Transverse colon (tissue), 4 donors: ENCODE measurements at regions not wholly inside any gene's neighbourhood (a gene's known extent, or its start where the extent isn't known, plus 50 kb on each side); places are given as distances from the start of the nearest gene placed in this dataset.
"Not testable (repeated sequence)": the region's sequence is repeated elsewhere in the genome, so short reads cannot be mapped to it uniquely, and the experiment has no call there.

Experiments used
- DNase-seq: peaks from one replicate; pipeline ENCODE4 v3.0.0-alpha.2; 2019
- H3K27ac ChIP-seq, 4 donors: fragments of 200-600 bp; sonication (generic); 2 replicates each; pipeline ENCODE4 v1.5.1; 2016 to 2018; ENCODE audit warnings: inconsistent platforms in 4 of 4
- H3K27me3 ChIP-seq: fragments of 200-600 bp; sonication (generic); 2 replicates; pipeline ENCODE4 v1.5.1; 2017; ENCODE audit warnings: inconsistent platforms
- H3K36me3 ChIP-seq, 4 donors: fragments of 200-600 bp; sonication (generic); 2 replicates each; pipeline ENCODE4 v1.5.1; 2017 to 2019; ENCODE audit warnings: inconsistent platforms in 4 of 4
- H3K4me1 ChIP-seq, 4 donors: fragments of 200-600 bp; sonication (generic); 2 replicates each; pipeline ENCODE4 v1.5.1; 2017 to 2020; ENCODE audit warnings: inconsistent platforms in 4 of 4
- H3K4me3 ChIP-seq, 4 donors: fragments of 200-600 bp; sonication (generic); 1 replicate in 1 of 4; 2 replicates in 3 of 4; pipeline versions ENCODE4 v1.5.1 to v1.6.1; 2017 to 2019; ENCODE audit warnings: inconsistent platforms in 4 of 4
- H3K9me3 ChIP-seq, 2 donors: fragments of 200-600 bp; sonication (generic); 2 replicates each; pipeline ENCODE4 v1.5.1; 2017 to 2019; ENCODE audit warnings: inconsistent platforms in 2 of 2
- CTCF ChIP-seq, 5 experiments: fragments of 200-600 bp in 3 of 5; fragments of 450-650 bp in 2 of 5; sonication (generic) in 3 of 5; IDR thresholded peaks; 1 replicate in 2 of 5; 2 replicates in 3 of 5; pipeline ENCODE4 v1.5.1; 2016 to 2017; ENCODE audit warnings: antibody characterized with exemption in 5 of 5, inconsistent platforms in 3 of 5, mild to moderate bottlenecking in 2 of 5, moderate library complexity in 1 of 5
- EP300 ChIP-seq: sonication (generic); formaldehyde crosslinking; IDR thresholded peaks from one replicate; pipeline ENCODE4 v1.6.1; 2017; ENCODE audit warnings: antibody characterized with exemption, low read depth
- POLR2A ChIP-seq: fragments of 450-650 bp; IDR thresholded peaks from one replicate; pipeline ENCODE4 v1.6.1; 2016; ENCODE audit warnings: antibody characterized with exemption, mild to moderate bottlenecking, moderate library complexity
- POLR2AphosphoS5 ChIP-seq, 3 donors: sonication (generic); formaldehyde crosslinking; IDR thresholded peaks; one replicate each; pipeline ENCODE4 v1.6.1; 2016; ENCODE audit warnings: antibody characterized with exemption in 3 of 3
- WGBS, 2 donors: methylation state at CpG; one replicate each; pipeline ENCODE4 v1.1.5; 2018; ENCODE audit warnings: low coverage in 1 of 2; 5-methylcytosine and 5-hydroxymethylcytosine counted together
- in situ Hi-C, 4 donors: fragments of 200-750 bp; cut with MboI; loops; one replicate each; pipeline versions ENCODE4 v1.15.0 to v1.15.1; 2017; ENCODE audit warnings: low sequenced_read_pairs in 3 of 4, low pct_ligation_motif_present in 1 of 4, low pct_unique_long_range_greater_than_20kb in 1 of 4
- intact Hi-C: fragments of 100-400 bp; cut with DNase I; formaldehyde crosslinking; loops from one replicate; pipeline ENCODE4 v1.15.1; 2023; ENCODE audit warnings: low total_unique reads

GRCh38 chr15:62363913-62364312, 198.8 kb upstream of the C2CD4B start:
- H3K27me3 ChIP-seq, result no peaks in the 10 kb centered on the region
- peaks cover 0 to 5% (median 0%) of the 10 kb centered on the region in 4 donors for H3K4me1 ChIP-seq
- no peaks in the 10 kb centered on the region for H3K36me3 ChIP-seq
- intact Hi-C loops, result no loop called here
- TF ChIP-seq EP300 (no peak), POLR2A (no peak), CTCF (IDR thresholded peaks at IDR 0.05) (no peak)
- in situ Hi-C loops, result no loop called here
- no peak overlapping the region for H3K27ac ChIP-seq
- H3K4me3 ChIP-seq, result no peak overlapping the region
- DNase-seq, result no peak
- H3K9me3 ChIP-seq, result no peaks in the 10 kb centered on the region
- WGBS, 2 donors, result 50 to 80% methylated on average over 1 of the region's 1 CpG

- no peaks in the 10 kb centered on the region for H3K27me3 ChIP-seq
- H3K36me3 ChIP-seq, result no peaks in the 10 kb centered on the region
- H3K9me3 ChIP-seq, result no peaks in the 10 kb centered on the region
- in situ Hi-C loops, result no loop called here
- no peak for TF ChIP-seq POLR2AphosphoS5 (IDR thresholded peaks at IDR 0.05)
- TF ChIP-seq EP300, result no peak
- no peak for TF ChIP-seq POLR2A
- no peak for TF ChIP-seq CTCF (IDR thresholded peaks at IDR 0.05)
- peaks cover 0 to 5% (median 0%) of the 10 kb centered on the region in 4 donors for H3K4me1 ChIP-seq
- 66 to 71% methylated on average over 4 of the region's 4 CpGs for WGBS, 2 donors
- intact Hi-C loops, result no loop called here
- no peak overlapping the region for H3K27ac ChIP-seq
- no peak overlapping the region for H3K4me3 ChIP-seq
- peak; percentile 72 for DNase-seq
Measured at GRCh38 chr15:62365795-62366442, 200.8 kb upstream of the C2CD4B start.

GRCh38 chr15:62369454-62369853, 204.4 kb upstream of the C2CD4B start:
- Histone ChIP-seq H3K4me3 (no peak overlapping the region), H3K27me3 (no peaks in the 10 kb centered on the region), H3K4me1 (peaks cover 0 to 5% (median 0%) of the 10 kb centered on the region in 4 donors), H3K9me3 (no peaks in the 10 kb centered on the region), H3K27ac (no peak overlapping the region), H3K36me3 (no peaks in the 10 kb centered on the region)
- DNase-seq, result no peak
- no peak for TF ChIP-seq POLR2A
- no peak for TF ChIP-seq POLR2AphosphoS5 (IDR thresholded peaks at IDR 0.05)
- no peak for TF ChIP-seq CTCF (IDR thresholded peaks at IDR 0.05)
- no peak for TF ChIP-seq EP300
- intact Hi-C loops, result no loop called here
- 74 to 77% methylated on average over 7 of the region's 7 CpGs for WGBS, 2 donors
- in situ Hi-C loops, result no loop called here

GRCh38 chr15:62371683-62372082, 206.6 kb upstream of the C2CD4B start:
- DNase-seq, H3K9me3 ChIP-seq, H3K36me3 ChIP-seq, H3K27me3 ChIP-seq, in situ Hi-C loops, H3K4me1 ChIP-seq, intact Hi-C loops, H3K4me3 ChIP-seq, H3K27ac ChIP-seq: not testable (repeated sequence)
- WGBS, 2 donors, result 86% methylated on average over 4 of the region's 4 CpGs; no CpG with 5 or more reads in 1 of the 2 donors
